ENCODE measurements at regions not wholly inside any gene's neighbourhood (a gene's known extent, or its start where the extent isn't known, plus 50 kb on each side); places are given as distances from the start of the nearest gene placed in this dataset.

- peaks cover 18% of the 10 kb centered on the region for H3K4me1 Mint-ChIP-seq
- H3K27me3 Mint-ChIP-seq, result peaks cover 12% of the 10 kb centered on the region
- no peaks in the 10 kb centered on the region for H3K36me3 Mint-ChIP-seq
- peak overlapping the region; percentile 74 for H3K4me3 Mint-ChIP-seq
- no peak overlapping the region for H3K27ac Mint-ChIP-seq
- H3K9me3 Mint-ChIP-seq, result no peaks in the 10 kb centered on the region
Observed at GRCh38 chr17:68196394-68197090, 51.3 kb upstream of the AMZ2 start.

GRCh38 chr17:68197091-68197996 is 50.5 kb upstream of the AMZ2 start:
- peaks cover 18% of the 10 kb centered on the region for H3K4me1 Mint-ChIP-seq
- no peaks in the 10 kb centered on the region for H3K9me3 Mint-ChIP-seq
- H3K27ac Mint-ChIP-seq, result no peak overlapping the region
- peaks cover 12% of the 10 kb centered on the region for H3K27me3 Mint-ChIP-seq
- peak overlapping the region; percentile 74 for H3K4me3 Mint-ChIP-seq
- no peaks in the 10 kb centered on the region for H3K36me3 Mint-ChIP-seq

- Mint-ChIP-seq H3K4me1 (peaks cover 18% of the 10 kb centered on the region), H3K36me3 (no peaks in the 10 kb centered on the region), H3K9me3 (no peaks in the 10 kb centered on the region), H3K4me3 (peak overlapping the region; percentile 74), H3K27me3 (peaks cover 12% of the 10 kb centered on the region), H3K27ac (no peak overlapping the region)
Observed at GRCh38 chr17:68197997-68198930, 49.6 kb upstream of the AMZ2 start.
